Esophagus muscularis mucosa (tissue), 4 donors: ENCODE measurements at regions not wholly inside any gene's neighbourhood (a gene's known extent, or its start where the extent isn't known, plus 50 kb on each side); places are given as distances from the start of the nearest gene placed in this dataset.

Experiments used
- EP300 ChIP-seq: sonication (generic); formaldehyde crosslinking; IDR thresholded peaks from one replicate; pipeline ENCODE4 v1.6.1; 2017; ENCODE audit warnings: antibody characterized with exemption
- POLR2A ChIP-seq: fragments of 450-650 bp; IDR thresholded peaks from one replicate; pipeline ENCODE4 v1.6.1; 2017; ENCODE audit warnings: antibody characterized with exemption, moderate library complexity, mild to moderate bottlenecking, low read depth
- POLR2AphosphoS5 ChIP-seq, 2 donors: sonication (generic); formaldehyde crosslinking; IDR thresholded peaks; one replicate each; pipeline ENCODE4 v1.6.1; 2017; ENCODE audit warnings: antibody characterized with exemption in 2 of 2
- TF ChIP-seq, protein P1 (sequence below), 3 experiments: fragments of 200-600 bp in 2 of 3; fragments of 450-650 bp in 1 of 3; sonication (generic) in 2 of 3; IDR thresholded peaks; one replicate each; pipeline ENCODE4 v1.5.1; 2017 to 2019; ENCODE audit warnings: antibody characterized with exemption in 3 of 3, mild to moderate bottlenecking in 2 of 3, moderate library complexity in 1 of 3

- TF ChIP-seq, protein P1, sequence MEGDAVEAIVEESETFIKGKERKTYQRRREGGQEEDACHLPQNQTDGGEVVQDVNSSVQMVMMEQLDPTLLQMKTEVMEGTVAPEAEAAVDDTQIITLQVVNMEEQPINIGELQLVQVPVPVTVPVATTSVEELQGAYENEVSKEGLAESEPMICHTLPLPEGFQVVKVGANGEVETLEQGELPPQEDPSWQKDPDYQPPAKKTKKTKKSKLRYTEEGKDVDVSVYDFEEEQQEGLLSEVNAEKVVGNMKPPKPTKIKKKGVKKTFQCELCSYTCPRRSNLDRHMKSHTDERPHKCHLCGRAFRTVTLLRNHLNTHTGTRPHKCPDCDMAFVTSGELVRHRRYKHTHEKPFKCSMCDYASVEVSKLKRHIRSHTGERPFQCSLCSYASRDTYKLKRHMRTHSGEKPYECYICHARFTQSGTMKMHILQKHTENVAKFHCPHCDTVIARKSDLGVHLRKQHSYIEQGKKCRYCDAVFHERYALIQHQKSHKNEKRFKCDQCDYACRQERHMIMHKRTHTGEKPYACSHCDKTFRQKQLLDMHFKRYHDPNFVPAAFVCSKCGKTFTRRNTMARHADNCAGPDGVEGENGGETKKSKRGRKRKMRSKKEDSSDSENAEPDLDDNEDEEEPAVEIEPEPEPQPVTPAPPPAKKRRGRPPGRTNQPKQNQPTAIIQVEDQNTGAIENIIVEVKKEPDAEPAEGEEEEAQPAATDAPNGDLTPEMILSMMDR (IDR thresholded peaks at IDR 0.05) = no peak
- TF ChIP-seq POLR2AphosphoS5 (IDR thresholded peaks at IDR 0.05) (no peak), POLR2A (no peak), EP300 (no peak)
These were observed 280.5 kb downstream of the UQCRFS1 start for GRCh38 chr19:28932446-28932845.
